ENCODE measurements at regions not wholly inside any gene's neighbourhood (a gene's known extent, or its start where the extent isn't known, plus 50 kb on each side); places are given as distances from the start of the nearest gene placed in this dataset.

DNA sequence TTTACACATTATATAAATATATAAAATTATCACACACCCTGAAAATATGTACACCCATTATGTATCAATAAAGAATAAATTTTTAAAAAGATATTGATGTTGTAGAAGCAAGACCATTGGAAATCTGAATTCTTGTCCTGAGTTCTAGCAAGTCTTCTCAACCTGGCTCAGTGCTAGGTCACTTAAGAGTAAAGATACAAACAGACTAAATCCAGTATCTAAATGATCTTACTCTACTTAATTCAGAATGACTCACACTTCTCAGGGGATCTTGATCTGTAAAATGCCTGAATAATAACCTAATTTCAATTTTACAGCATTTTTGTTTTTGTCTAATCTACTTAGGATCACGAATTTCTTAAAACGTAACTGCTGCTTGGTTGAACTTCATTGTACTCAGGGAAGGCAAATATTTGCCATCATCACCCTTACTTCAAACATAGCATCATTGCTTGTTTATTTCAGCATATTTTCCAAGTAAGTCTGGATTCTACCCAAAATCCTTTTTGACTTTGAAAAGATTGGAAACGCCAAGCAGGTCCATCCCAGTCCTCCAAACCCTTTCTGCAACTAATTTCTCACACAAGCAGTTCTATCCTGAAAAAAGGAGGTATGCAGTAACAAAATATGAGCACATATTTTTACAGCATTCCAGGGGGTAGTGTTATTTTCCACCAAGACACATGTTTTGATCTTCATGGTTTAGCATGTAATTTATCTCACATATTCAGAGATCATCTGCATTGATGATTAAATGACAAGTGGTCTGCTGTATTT lies 582.6 kb downstream of the PSAT1 start (continued):
- TF ChIP-seq, protein P1, sequence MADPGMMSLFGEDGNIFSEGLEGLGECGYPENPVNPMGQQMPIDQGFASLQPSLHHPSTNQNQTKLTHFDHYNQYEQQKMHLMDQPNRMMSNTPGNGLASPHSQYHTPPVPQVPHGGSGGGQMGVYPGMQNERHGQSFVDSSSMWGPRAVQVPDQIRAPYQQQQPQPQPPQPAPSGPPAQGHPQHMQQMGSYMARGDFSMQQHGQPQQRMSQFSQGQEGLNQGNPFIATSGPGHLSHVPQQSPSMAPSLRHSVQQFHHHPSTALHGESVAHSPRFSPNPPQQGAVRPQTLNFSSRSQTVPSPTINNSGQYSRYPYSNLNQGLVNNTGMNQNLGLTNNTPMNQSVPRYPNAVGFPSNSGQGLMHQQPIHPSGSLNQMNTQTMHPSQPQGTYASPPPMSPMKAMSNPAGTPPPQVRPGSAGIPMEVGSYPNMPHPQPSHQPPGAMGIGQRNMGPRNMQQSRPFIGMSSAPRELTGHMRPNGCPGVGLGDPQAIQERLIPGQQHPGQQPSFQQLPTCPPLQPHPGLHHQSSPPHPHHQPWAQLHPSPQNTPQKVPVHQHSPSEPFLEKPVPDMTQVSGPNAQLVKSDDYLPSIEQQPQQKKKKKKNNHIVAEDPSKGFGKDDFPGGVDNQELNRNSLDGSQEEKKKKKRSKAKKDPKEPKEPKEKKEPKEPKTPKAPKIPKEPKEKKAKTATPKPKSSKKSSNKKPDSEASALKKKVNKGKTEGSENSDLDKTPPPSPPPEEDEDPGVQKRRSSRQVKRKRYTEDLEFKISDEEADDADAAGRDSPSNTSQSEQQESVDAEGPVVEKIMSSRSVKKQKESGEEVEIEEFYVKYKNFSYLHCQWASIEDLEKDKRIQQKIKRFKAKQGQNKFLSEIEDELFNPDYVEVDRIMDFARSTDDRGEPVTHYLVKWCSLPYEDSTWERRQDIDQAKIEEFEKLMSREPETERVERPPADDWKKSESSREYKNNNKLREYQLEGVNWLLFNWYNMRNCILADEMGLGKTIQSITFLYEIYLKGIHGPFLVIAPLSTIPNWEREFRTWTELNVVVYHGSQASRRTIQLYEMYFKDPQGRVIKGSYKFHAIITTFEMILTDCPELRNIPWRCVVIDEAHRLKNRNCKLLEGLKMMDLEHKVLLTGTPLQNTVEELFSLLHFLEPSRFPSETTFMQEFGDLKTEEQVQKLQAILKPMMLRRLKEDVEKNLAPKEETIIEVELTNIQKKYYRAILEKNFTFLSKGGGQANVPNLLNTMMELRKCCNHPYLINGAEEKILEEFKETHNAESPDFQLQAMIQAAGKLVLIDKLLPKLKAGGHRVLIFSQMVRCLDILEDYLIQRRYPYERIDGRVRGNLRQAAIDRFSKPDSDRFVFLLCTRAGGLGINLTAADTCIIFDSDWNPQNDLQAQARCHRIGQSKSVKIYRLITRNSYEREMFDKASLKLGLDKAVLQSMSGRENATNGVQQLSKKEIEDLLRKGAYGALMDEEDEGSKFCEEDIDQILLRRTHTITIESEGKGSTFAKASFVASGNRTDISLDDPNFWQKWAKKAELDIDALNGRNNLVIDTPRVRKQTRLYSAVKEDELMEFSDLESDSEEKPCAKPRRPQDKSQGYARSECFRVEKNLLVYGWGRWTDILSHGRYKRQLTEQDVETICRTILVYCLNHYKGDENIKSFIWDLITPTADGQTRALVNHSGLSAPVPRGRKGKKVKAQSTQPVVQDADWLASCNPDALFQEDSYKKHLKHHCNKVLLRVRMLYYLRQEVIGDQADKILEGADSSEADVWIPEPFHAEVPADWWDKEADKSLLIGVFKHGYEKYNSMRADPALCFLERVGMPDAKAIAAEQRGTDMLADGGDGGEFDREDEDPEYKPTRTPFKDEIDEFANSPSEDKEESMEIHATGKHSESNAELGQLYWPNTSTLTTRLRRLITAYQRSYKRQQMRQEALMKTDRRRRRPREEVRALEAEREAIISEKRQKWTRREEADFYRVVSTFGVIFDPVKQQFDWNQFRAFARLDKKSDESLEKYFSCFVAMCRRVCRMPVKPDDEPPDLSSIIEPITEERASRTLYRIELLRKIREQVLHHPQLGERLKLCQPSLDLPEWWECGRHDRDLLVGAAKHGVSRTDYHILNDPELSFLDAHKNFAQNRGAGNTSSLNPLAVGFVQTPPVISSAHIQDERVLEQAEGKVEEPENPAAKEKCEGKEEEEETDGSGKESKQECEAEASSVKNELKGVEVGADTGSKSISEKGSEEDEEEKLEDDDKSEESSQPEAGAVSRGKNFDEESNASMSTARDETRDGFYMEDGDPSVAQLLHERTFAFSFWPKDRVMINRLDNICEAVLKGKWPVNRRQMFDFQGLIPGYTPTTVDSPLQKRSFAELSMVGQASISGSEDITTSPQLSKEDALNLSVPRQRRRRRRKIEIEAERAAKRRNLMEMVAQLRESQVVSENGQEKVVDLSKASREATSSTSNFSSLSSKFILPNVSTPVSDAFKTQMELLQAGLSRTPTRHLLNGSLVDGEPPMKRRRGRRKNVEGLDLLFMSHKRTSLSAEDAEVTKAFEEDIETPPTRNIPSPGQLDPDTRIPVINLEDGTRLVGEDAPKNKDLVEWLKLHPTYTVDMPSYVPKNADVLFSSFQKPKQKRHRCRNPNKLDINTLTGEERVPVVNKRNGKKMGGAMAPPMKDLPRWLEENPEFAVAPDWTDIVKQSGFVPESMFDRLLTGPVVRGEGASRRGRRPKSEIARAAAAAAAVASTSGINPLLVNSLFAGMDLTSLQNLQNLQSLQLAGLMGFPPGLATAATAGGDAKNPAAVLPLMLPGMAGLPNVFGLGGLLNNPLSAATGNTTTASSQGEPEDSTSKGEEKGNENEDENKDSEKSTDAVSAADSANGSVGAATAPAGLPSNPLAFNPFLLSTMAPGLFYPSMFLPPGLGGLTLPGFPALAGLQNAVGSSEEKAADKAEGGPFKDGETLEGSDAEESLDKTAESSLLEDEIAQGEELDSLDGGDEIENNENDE (IDR thresholded peaks at IDR 0.05; ENCODE audit: insufficient replicate concordance, low read length): no peak
- TF ChIP-seq POLR2AphosphoS5 (IDR thresholded peaks at IDR 0.05; ENCODE audit: low read depth, low read length) (no peak), JUND (IDR thresholded peaks at IDR 0.05; ENCODE audit: low read length) (no peak), TEAD4 (IDR thresholded peaks at IDR 0.05; ENCODE audit: low read depth, low read length) (no peak), POLR2A (IDR thresholded peaks at IDR 0.05; ENCODE audit: control extremely low read depth in 1 of 2, low read depth in 2 of 2, low read length in 2 of 2) (no peak)
